GM23338 (cell line): ENCODE measurements at regions not wholly inside any gene's neighbourhood (a gene's known extent, or its start where the extent isn't known, plus 50 kb on each side); places are given as distances from the start of the nearest gene placed in this dataset.

Experiments used
- ATAC-seq: fragments of 200-7000 bp; cut with Tn5 transposase; 3 replicates; pipeline ENCODE4 v1.9.1; 2020
- DNase-seq: peaks from one replicate; pipeline ENCODE4 v3.0.0-alpha.2; 2015; ENCODE audit warnings: low spot score
- H2AFZ ChIP-seq: fragments of 200-600 bp; sonication (generic); 2 replicates; pipeline ENCODE4 v1.8.0; 2016; ENCODE audit warnings: antibody characterized with exemption, mild to moderate bottlenecking, moderate library complexity
- H3F3A ChIP-seq: fragments of 200-600 bp; sonication (generic); replicated peaks from 2 replicates; pipeline ENCODE4 v1.8.0; 2017; ENCODE audit warnings: antibody characterized with exemption, mixed run types, low read depth
- H3K27ac ChIP-seq: fragments of 200-600 bp; sonication (generic); 2 replicates; pipeline ENCODE4 v1.6.1; 2016; ENCODE audit warnings: low read depth
- H3K27me3 ChIP-seq: fragments of 200-600 bp; sonication (generic); 2 replicates; pipeline ENCODE4 v1.8.0; 2016; ENCODE audit warnings: mild to moderate bottlenecking, mixed run types, moderate library complexity; ENCODE audit not compliant: insufficient read depth
- H3K36me3 ChIP-seq: fragments of 200-600 bp; sonication (generic); 2 replicates; pipeline ENCODE4 v1.8.0; 2016; ENCODE audit warnings: mild to moderate bottlenecking; ENCODE audit not compliant: insufficient read depth
- H3K4me1 ChIP-seq: fragments of 200-600 bp; sonication (generic); 2 replicates; pipeline ENCODE4 v1.8.0; 2016; ENCODE audit warnings: mild to moderate bottlenecking, moderate library complexity; ENCODE audit not compliant: insufficient read depth
- H3K4me2 ChIP-seq: fragments of 200-600 bp; sonication (generic); 2 replicates; pipeline ENCODE4 v1.7.1; 2017; ENCODE audit warnings: mixed run types
- H3K4me3 ChIP-seq: fragments of 200-600 bp; sonication (generic); 2 replicates; pipeline ENCODE4 v1.6.1; 2016; ENCODE audit warnings: mixed run types
- H3K79me2 ChIP-seq: fragments of 200-600 bp; sonication (generic); replicated peaks from 2 replicates; pipeline ENCODE4 v1.8.0; 2017; ENCODE audit warnings: mild to moderate bottlenecking; ENCODE audit not compliant: insufficient read depth
- H3K9me2 ChIP-seq: fragments of 200-600 bp; sonication (generic); 2 replicates; pipeline ENCODE4 v1.8.0; 2017; ENCODE audit not compliant: insufficient read depth
- H4K20me1 ChIP-seq: fragments of 200-600 bp; sonication (generic); replicated peaks from 2 replicates; pipeline ENCODE4 v1.8.0; 2017; ENCODE audit warnings: mild to moderate bottlenecking; ENCODE audit not compliant: insufficient read depth
- H3K27ac Mint-ChIP-seq: 2 replicates; pipeline ENCODE4 v1.8.0; 2020; ENCODE audit warnings: inconsistent platforms, mild to moderate bottlenecking, moderate library complexity, mixed read lengths
- H3K27me3 Mint-ChIP-seq: 3 replicates; pipeline ENCODE4 v1.8.0; 2022; ENCODE audit warnings: low read depth, mild to moderate bottlenecking, moderate library complexity, mixed read lengths, inconsistent platforms; ENCODE audit not compliant: insufficient read depth, poor library complexity
- H3K36me3 Mint-ChIP-seq: 3 replicates; pipeline ENCODE4 v1.8.0; 2021; ENCODE audit warnings: low read depth, mild to moderate bottlenecking, inconsistent platforms, moderate library complexity, mixed read lengths
- H3K4me1 Mint-ChIP-seq: 3 replicates; pipeline ENCODE4 v1.8.0; 2020; ENCODE audit warnings: mild to moderate bottlenecking, inconsistent platforms, mixed read lengths
- H3K4me3 Mint-ChIP-seq: 3 replicates; pipeline ENCODE4 v1.8.0; 2021; ENCODE audit warnings: moderate library complexity, mild to moderate bottlenecking, inconsistent platforms, mixed read lengths
- H3K9me3 Mint-ChIP-seq: 3 replicates; pipeline ENCODE4 v1.8.0; 2020; ENCODE audit warnings: moderate library complexity, mild to moderate bottlenecking, inconsistent platforms, mixed read lengths
- ETS1 ChIP-seq: IDR thresholded peaks from 2 replicates; pipeline ENCODE4 v1.6.1; 2016; ENCODE audit warnings: antibody characterized with exemption
- POLR2AphosphoS5 ChIP-seq: IDR thresholded peaks from 2 replicates; pipeline ENCODE4 v1.6.1; 2016; ENCODE audit warnings: antibody characterized with exemption, low read depth
- REST ChIP-seq: IDR thresholded peaks from one replicate; pipeline ENCODE4 v1.6.1; 2018; ENCODE audit warnings: antibody characterized with exemption; ENCODE audit not compliant: unreplicated experiment
- STAT1 ChIP-seq: IDR thresholded peaks from one replicate; pipeline ENCODE4 v1.6.1; 2016; ENCODE audit warnings: antibody characterized with exemption; ENCODE audit not compliant: unreplicated experiment
- ZNF114 ChIP-seq: fragments of 250-450 bp; sonication (Bioruptor Pico); IDR thresholded peaks from 2 replicates; pipeline ENCODE4 v1.5.0; 2020; ENCODE audit warnings: mild to moderate bottlenecking, moderate library complexity
- ZNF462 ChIP-seq: fragments of 250-450 bp; sonication (Bioruptor Pico); IDR thresholded peaks from 2 replicates; pipeline ENCODE4 v1.5.0; 2020; ENCODE audit warnings: mild to moderate bottlenecking, moderate library complexity

GRCh38 chr17:12528036-12528435 lies 137.7 kb upstream of the MYOCD start (continued):
- no peak for TF ChIP-seq ZNF462 (CRISPR knock-in tag)
- TF ChIP-seq POLR2AphosphoS5 = no peak
- no peak for TF ChIP-seq STAT1

GRCh38 chr17:12530161-12530560 lies 135.5 kb upstream of the MYOCD start:
- no peak overlapping the region for H3K27ac ChIP-seq
- ATAC-seq = no peak
- H3K4me1 Mint-ChIP-seq = 0 out of 3 replicates have a peak, but pooled peaks cover 4% of the 10 kb centered on the region

More at GRCh38 chr17:12530161-12530560, 135.5 kb upstream of the MYOCD start:
- no peaks in the 10 kb centered on the region for H3F3A ChIP-seq
- H3K4me1 ChIP-seq = no peaks in the 10 kb centered on the region
- no peaks in the 10 kb centered on the region for H3K27me3 ChIP-seq
- H3K79me2 ChIP-seq = no peaks in the 10 kb centered on the region
- no peak overlapping the region for H3K4me2 ChIP-seq
- H3K27ac Mint-ChIP-seq = no peak overlapping the region
- no peak overlapping the region for H2AFZ ChIP-seq
- TF ChIP-seq ETS1 (no peak), STAT1 (no peak), REST (no peak), ZNF114 (CRISPR knock-in tag) (no peak)
- no peak overlapping the region for H3K4me3 Mint-ChIP-seq
- no peak for DNase-seq
- no peaks in the 10 kb centered on the region for H3K9me3 Mint-ChIP-seq
- H3K9me2 ChIP-seq = no peaks in the 10 kb centered on the region
- no peak overlapping the region for H3K4me3 ChIP-seq
- H3K27me3 Mint-ChIP-seq = peaks cover 2% of the 10 kb centered on the region
- H3K36me3 Mint-ChIP-seq = no peaks in the 10 kb centered on the region
- H3K36me3 ChIP-seq = no peaks in the 10 kb centered on the region
- no peaks in the 10 kb centered on the region for H4K20me1 ChIP-seq
